A673 (cell line): ENCODE measurements at regions not wholly inside any gene's neighbourhood (a gene's known extent, or its start where the extent isn't known, plus 50 kb on each side); places are given as distances from the start of the nearest gene placed in this dataset.

Source experiments
- BruUV-seq: library from RNA; stranded (reverse); fragments of 400-500 nt; replicated peaks from 2 replicates; lab custom pipeline; 2021; lab: Mats Ljungman, UMichigan
- CTCF ChIA-PET: fragments of 300-600 bp; sonication (Branson Sonifier 250); formaldehyde crosslinking; loops from one replicate; lab custom pipeline; 2022; ENCODE audit warnings: antibody characterized with exemption; lab: Charles Lee
- POLR2A ChIA-PET: fragments of 300-600 bp; sonication (Branson Sonifier 250); formaldehyde crosslinking; loops from one replicate; lab custom pipeline; 2022; ENCODE audit warnings: antibody characterized with exemption; ENCODE audit not compliant: low non-redundant PET; lab: Charles Lee
- DNase-seq: peaks from one replicate; pipeline ENCODE4 v3.0.0-alpha.2; 2015; ENCODE audit warnings: low spot score
- H3K27ac ChIP-seq: fragments of 200-600 bp; sonication (generic); 2 replicates; pipeline ENCODE4 v1.5.1; 2016; ENCODE audit warnings: mixed run types, low read depth, mild to moderate bottlenecking, mixed read lengths, antibody characterized with exemption, low read length; ENCODE audit not compliant: poor library complexity, severe bottlenecking
- H3K27me3 ChIP-seq: fragments of 200-600 bp; sonication (generic); replicated peaks from 2 replicates; pipeline ENCODE4 v1.6.1; 2017; ENCODE audit warnings: mixed run types, low read depth, mild to moderate bottlenecking, mixed read lengths, antibody characterized with exemption, low read length; ENCODE audit not compliant: insufficient read depth, poor library complexity
- H3K36me3 ChIP-seq: fragments of 200-600 bp; sonication (generic); 2 replicates; pipeline ENCODE4 v1.6.1; 2016; ENCODE audit warnings: mixed run types, mild to moderate bottlenecking, mixed read lengths, antibody characterized with exemption, low read length; ENCODE audit not compliant: insufficient read depth, poor library complexity, severe bottlenecking
- H3K4me1 ChIP-seq: fragments of 200-600 bp; sonication (generic); 2 replicates; pipeline ENCODE4 v1.6.1; 2017; ENCODE audit warnings: mixed run types, mild to moderate bottlenecking, mixed read lengths, antibody characterized with exemption, low read length; ENCODE audit not compliant: insufficient read depth, poor library complexity, severe bottlenecking
- H3K4me3 ChIP-seq: fragments of 200-600 bp; sonication (generic); 2 replicates; pipeline ENCODE4 v1.5.1; 2016; ENCODE audit warnings: low read depth, mixed run types, mild to moderate bottlenecking, mixed read lengths, low read length; ENCODE audit not compliant: poor library complexity, severe bottlenecking
- H3K9me3 ChIP-seq: fragments of 200-600 bp; sonication (generic); 2 replicates; pipeline ENCODE4 v1.6.1; 2016; ENCODE audit warnings: mixed run types, low read depth, mild to moderate bottlenecking, mixed read lengths, antibody characterized with exemption, low read length; ENCODE audit not compliant: poor library complexity, severe bottlenecking
- CTCF ChIP-seq: fragments of 300-800, 200-600 bp; sonication (generic); conservative IDR thresholded peaks from 2 replicates; pipeline ENCODE4 v1.5.1; 2017; ENCODE audit warnings: low read depth, mild to moderate bottlenecking, antibody characterized with exemption, low read length, moderate library complexity, mixed read lengths
- EZH2 ChIP-seq: fragments of 200-600 bp; sonication (generic); IDR thresholded peaks from 2 replicates; pipeline ENCODE4 v1.6.1; 2017; ENCODE audit warnings: borderline replicate concordance, low read depth, mild to moderate bottlenecking, mixed read lengths, antibody characterized with exemption, low read length; ENCODE audit not compliant: poor library complexity, severe bottlenecking
- intact Hi-C: fragments of 100-400 bp; cut with micrococcal nuclease; formaldehyde crosslinking; loops from one replicate; pipeline ENCODE4 v1.10.0; 2022; ENCODE audit not compliant: unreplicated experiment

DNA sequence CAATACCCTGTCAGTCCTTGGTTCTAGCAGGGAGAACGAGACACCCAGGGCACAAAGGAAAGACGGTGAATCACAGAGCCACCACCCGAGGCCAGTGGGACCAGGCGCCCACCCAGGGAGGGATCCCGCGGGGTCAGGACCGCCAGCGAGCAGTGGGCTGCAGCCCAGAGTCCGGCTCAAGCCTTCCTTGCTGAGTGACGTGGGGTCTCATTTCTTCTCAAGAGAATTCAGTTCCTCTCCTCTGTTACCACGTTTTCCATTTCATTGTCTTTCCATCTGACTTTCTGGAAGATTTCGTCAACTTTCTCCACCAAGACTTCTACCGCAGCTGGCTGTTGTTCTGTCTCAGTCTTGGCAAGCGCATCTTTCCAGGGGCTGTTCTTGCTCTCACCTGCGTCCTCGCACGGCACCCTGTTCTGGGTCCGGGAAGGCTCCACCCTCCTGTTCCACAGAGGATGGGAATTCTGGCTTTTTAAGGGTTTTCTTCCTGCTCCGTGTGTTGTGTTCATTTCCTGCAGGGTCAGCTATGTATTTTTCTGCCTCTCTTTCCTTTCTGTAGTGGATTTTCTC lies 248.6 kb downstream of the NDUFA10 start:
- TF ChIP-seq EZH2 (no peak), CTCF (no peak)
- intact Hi-C loops, result no loop called here
- Histone ChIP-seq H3K27me3 (peaks cover 28% of the 10 kb centered on the region), H3K27ac (no peak overlapping the region), H3K4me3 (no peak overlapping the region), H3K36me3 (no peaks in the 10 kb centered on the region), H3K9me3 (no peaks in the 10 kb centered on the region), H3K4me1 (peaks cover 3% of the 10 kb centered on the region)
- ChIA-PET CTCF (no interaction called here), POLR2A (no interaction called here)
- no TSS peak for BruUV-seq
- no peak for DNase-seq

GRCh38 chr2:239775623-239776435 lies 249.3 kb downstream of the NDUFA10 start:
- no TSS peak for BruUV-seq
- H3K27me3 ChIP-seq, result peaks cover 28% of the 10 kb centered on the region
- CTCF ChIA-PET, result no interaction called here

DNA sequence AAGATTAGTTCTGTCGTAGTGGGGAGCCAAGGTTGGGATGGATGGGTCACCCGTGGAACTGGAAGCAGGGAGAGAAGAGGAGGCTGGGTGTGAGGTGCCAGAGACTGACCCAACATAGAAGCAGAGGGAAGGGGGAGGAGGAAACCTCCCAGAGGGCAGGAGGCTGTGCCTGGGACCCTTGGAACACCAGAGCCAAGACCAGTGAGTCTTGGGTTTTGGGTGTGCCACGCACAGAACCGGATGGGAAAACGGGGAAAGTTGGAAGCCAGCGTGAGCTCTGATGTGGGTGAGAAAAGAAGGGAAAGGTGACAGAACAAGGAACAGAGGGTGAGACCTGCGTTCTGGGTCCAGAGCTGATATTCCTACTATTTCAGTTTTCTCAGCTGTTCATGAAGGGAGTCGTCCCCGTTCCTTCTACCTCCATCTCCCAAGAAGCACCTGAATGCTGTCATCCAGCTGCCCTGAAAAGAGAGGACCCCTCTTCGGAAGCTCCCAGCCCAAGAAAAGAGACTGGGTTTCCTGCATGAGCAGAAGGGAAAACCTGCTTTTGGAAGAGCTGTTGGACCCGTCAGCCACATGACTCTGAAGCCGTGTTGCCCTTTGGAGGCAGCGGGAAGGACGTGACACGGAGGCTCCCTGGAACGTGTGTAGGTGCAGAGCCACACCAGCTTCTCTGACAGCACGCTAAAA lies 250.1 kb downstream of the NDUFA10 start:
- no TSS peak for BruUV-seq
- CTCF ChIA-PET, result no interaction called here
- POLR2A ChIA-PET, result no interaction called here

More at GRCh38 chr2:239775623-239776435, 249.3 kb downstream of the NDUFA10 start:
- Histone ChIP-seq H3K36me3 (no peaks in the 10 kb centered on the region), H3K4me1 (peaks cover 3% of the 10 kb centered on the region), H3K9me3 (no peaks in the 10 kb centered on the region), H3K4me3 (no peak overlapping the region), H3K27ac (no peak overlapping the region)
- POLR2A ChIA-PET, result no interaction called here
- peak; percentile 65 for DNase-seq
- TF ChIP-seq EZH2 (no peak), CTCF (0 out of 2 replicates have a peak, but pooled peaks have one; percentile 30)
- intact Hi-C loops, result no loop called here

More for the DNA sequence above, 250.1 kb downstream of the NDUFA10 start:
- DNase-seq, result no peak
- intact Hi-C loops, result no loop called here
- H3K36me3 ChIP-seq, result no peaks in the 10 kb centered on the region
- H3K4me3 ChIP-seq, result no peak overlapping the region
- H3K27me3 ChIP-seq, result peaks cover 28% of the 10 kb centered on the region
- no peak overlapping the region for H3K27ac ChIP-seq
- TF ChIP-seq CTCF, result no peak
- TF ChIP-seq EZH2, result no peak
- no peaks in the 10 kb centered on the region for H3K9me3 ChIP-seq
- peaks cover 3% of the 10 kb centered on the region for H3K4me1 ChIP-seq
